HG03095 (cell line): ENCODE measurements at regions not wholly inside any gene's neighbourhood (a gene's known extent, or its start where the extent isn't known, plus 50 kb on each side); places are given as distances from the start of the nearest gene placed in this dataset.

Source experiments
- ATAC-seq: cut with Tn5 transposase; IDR thresholded peaks from one replicate; pipeline ENCODE4 v1.9.1; 2021; ENCODE audit warnings: moderate library complexity; ENCODE audit not compliant: unreplicated experiment

GRCh38 chr18:78627551-78628346, 351.9 kb upstream of the SALL3 start:
- ATAC-seq = no peak

GRCh38 chr18:78629426-78629825, 350.2 kb upstream of the SALL3 start:
- ATAC-seq = no peak

- no peak for ATAC-seq
These were observed 349.3 kb upstream of the SALL3 start for GRCh38 chr18:78630356-78630755.

GRCh38 chr18:78630981-78631510, 348.6 kb upstream of the SALL3 start:
- ATAC-seq = no peak

- no peak for ATAC-seq
These were observed 347.5 kb upstream of the SALL3 start for GRCh38 chr18:78632111-78632541.

GRCh38 chr18:78634061-78634696, 345.4 kb upstream of the SALL3 start:
- ATAC-seq = no peak

- no peak for ATAC-seq
These were observed 344.4 kb upstream of the SALL3 start for GRCh38 chr18:78635093-78635800.

GRCh38 chr18:78636260-78636659, 343.4 kb upstream of the SALL3 start:
- no peak for ATAC-seq

GRCh38 chr18:78637442-78638402, 341.9 kb upstream of the SALL3 start:
- no peak for ATAC-seq

- ATAC-seq = no peak
These were observed 340.3 kb upstream of the SALL3 start for GRCh38 chr18:78639006-78639950.

GRCh38 chr18:78640246-78640995, 339.2 kb upstream of the SALL3 start:
- no peak for ATAC-seq

GRCh38 chr18:78641689-78642231, 337.9 kb upstream of the SALL3 start:
- ATAC-seq = no peak

- ATAC-seq = no peak
These were observed 337.2 kb upstream of the SALL3 start for GRCh38 chr18:78642296-78642951.

GRCh38 chr18:78643004-78643403, 336.6 kb upstream of the SALL3 start:
- ATAC-seq = no peak

GRCh38 chr18:78643981-78644380, 335.6 kb upstream of the SALL3 start:
- no peak for ATAC-seq

- ATAC-seq = no peak
These were observed 334.4 kb upstream of the SALL3 start for GRCh38 chr18:78645216-78645615.

GRCh38 chr18:78647018-78647417, 332.6 kb upstream of the SALL3 start:
- no peak for ATAC-seq

GRCh38 chr18:78649421-78649820, 330.2 kb upstream of the SALL3 start:
- no peak for ATAC-seq
